Neural progenitor cell (in vitro differentiated cells): ENCODE measurements at regions not wholly inside any gene's neighbourhood (a gene's known extent, or its start where the extent isn't known, plus 50 kb on each side); places are given as distances from the start of the nearest gene placed in this dataset.

Experiments used
- CTCF ChIP-seq: fragments of 200-600 bp; sonication (generic); IDR thresholded peaks from 2 replicates; pipeline ENCODE4 v1.5.1; 2017; ENCODE audit warnings: antibody characterized with exemption, mild to moderate bottlenecking
- EZH2 ChIP-seq: fragments of 200-600 bp; sonication (generic); IDR thresholded peaks from 2 replicates; pipeline ENCODE4 v1.6.1; 2017; ENCODE audit warnings: antibody characterized with exemption, mild to moderate bottlenecking, moderate library complexity

- TF ChIP-seq CTCF (no peak), EZH2 (no peak)
These were observed 164.6 kb upstream of the MEF2C start for GRCh38 chr5:89047571-89047970.
